ENCODE measurements at regions not wholly inside any gene's neighbourhood (a gene's known extent, or its start where the extent isn't known, plus 50 kb on each side); places are given as distances from the start of the nearest gene placed in this dataset.

DNA sequence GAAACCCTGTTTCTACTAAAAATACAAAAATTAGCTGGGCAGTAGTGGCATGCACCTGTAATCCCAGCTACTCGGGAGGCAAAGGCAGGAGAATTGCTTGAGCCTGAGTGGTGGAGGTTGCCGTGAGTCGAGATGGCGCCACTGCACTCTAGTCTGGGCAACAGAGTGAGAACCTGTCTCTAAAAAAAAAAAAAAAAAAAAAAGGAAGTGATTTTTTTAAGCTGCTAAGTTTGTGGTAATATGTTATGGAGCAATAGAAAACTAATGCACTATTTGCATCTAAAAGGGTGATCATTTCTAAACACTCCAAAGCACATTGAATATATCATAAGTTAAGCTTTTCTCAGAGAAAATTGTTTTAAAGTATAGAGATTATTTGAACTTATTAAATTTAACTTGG, 244.8 kb upstream of the SPAG17 start:
- ATAC-seq (ENCODE audit: poor library complexity) (no peak), DNase-seq (no peak)
- H3K36me3 Mint-ChIP-seq (ENCODE audit: low read depth), result no peaks in the 10 kb centered on the region
- no peaks in the 10 kb centered on the region for H3K4me1 Mint-ChIP-seq (ENCODE audit: low read depth)
- H3K9me3 Mint-ChIP-seq, result peaks cover 10% of the 10 kb centered on the region
- H3K27ac Mint-ChIP-seq, result no peak overlapping the region
- no peaks in the 10 kb centered on the region for H3K36me3 ChIP-seq (ENCODE audit: insufficient read depth, low read length)
- H3K27me3 ChIP-seq (ENCODE audit: control insufficient read depth in 1 of 2, insufficient read depth in 2 of 2, low read length in 2 of 2), result no peaks in the 10 kb centered on the region
- no peaks in the 10 kb centered on the region for H3K27me3 Mint-ChIP-seq
- H3K4me1 ChIP-seq (ENCODE audit: insufficient read depth, low read length), result no peaks in the 10 kb centered on the region
- H3K4me3 Mint-ChIP-seq, result no peak overlapping the region
- ChIA-PET CTCF (no interaction called here), POLR2A (no interaction called here)
- H3K4me3 ChIP-seq (ENCODE audit: low read length), result no peak overlapping the region
- intact Hi-C loops (cut with DNase I, micrococcal nuclease), result no loop called here
- H3K9me3 ChIP-seq (ENCODE audit: control insufficient read depth in 1 of 2, insufficient read depth in 1 of 2, low read length in 2 of 2), result no peaks in the 10 kb centered on the region
- TF ChIP-seq CTCF (IDR thresholded peaks at IDR 0.05), result no peak
- H3K27ac ChIP-seq (ENCODE audit: low read depth in 1 of 2, low read length in 2 of 2), result no peak overlapping the region

GRCh38 chr1:118421868-118422350, 236.9 kb upstream of the SPAG17 start:
- Mint-ChIP-seq H3K4me1 (ENCODE audit: low read depth) (no peaks in the 10 kb centered on the region), H3K36me3 (ENCODE audit: low read depth) (no peaks in the 10 kb centered on the region), H3K9me3 (no peaks in the 10 kb centered on the region), H3K27me3 (no peaks in the 10 kb centered on the region), H3K4me3 (no peak overlapping the region), H3K27ac (no peak overlapping the region)
- Histone ChIP-seq H3K27ac (ENCODE audit: low read depth in 1 of 2, low read length in 2 of 2) (no peak overlapping the region), H3K36me3 (ENCODE audit: insufficient read depth, low read length) (no peaks in the 10 kb centered on the region), H3K4me3 (ENCODE audit: low read length) (no peak overlapping the region), H3K4me1 (ENCODE audit: insufficient read depth, low read length) (no peaks in the 10 kb centered on the region), H3K27me3 (ENCODE audit: control insufficient read depth in 1 of 2, insufficient read depth in 2 of 2, low read length in 2 of 2) (no peaks in the 10 kb centered on the region), H3K9me3 (ENCODE audit: control insufficient read depth in 1 of 2, insufficient read depth in 1 of 2, low read length in 2 of 2) (peaks cover 0 to 9% of the 10 kb centered on the region in 2 experiments)
- intact Hi-C loops (cut with DNase I, micrococcal nuclease), result no loop called here
- ATAC-seq (ENCODE audit: poor library complexity) (no peak), DNase-seq (no peak)
- TF ChIP-seq CTCF (IDR thresholded peaks at IDR 0.05), result no peak
- POLR2A ChIA-PET, result no interaction called here
- CTCF ChIA-PET, result no interaction called here

- ATAC-seq (ENCODE audit: poor library complexity) (no peak), DNase-seq (no peak)
- Histone ChIP-seq H3K36me3 (ENCODE audit: insufficient read depth, low read length) (no peaks in the 10 kb centered on the region), H3K4me3 (ENCODE audit: low read length) (no peak overlapping the region), H3K4me1 (ENCODE audit: insufficient read depth, low read length) (no peaks in the 10 kb centered on the region), H3K27ac (ENCODE audit: low read depth in 1 of 2, low read length in 2 of 2) (no peak overlapping the region), H3K9me3 (ENCODE audit: control insufficient read depth in 1 of 2, insufficient read depth in 1 of 2, low read length in 2 of 2) (no peaks in the 10 kb centered on the region), H3K27me3 (ENCODE audit: control insufficient read depth in 1 of 2, insufficient read depth in 2 of 2, low read length in 2 of 2) (no peaks in the 10 kb centered on the region)
- Mint-ChIP-seq H3K27me3 (no peaks in the 10 kb centered on the region), H3K4me3 (no peak overlapping the region), H3K27ac (no peak overlapping the region), H3K36me3 (ENCODE audit: low read depth) (no peaks in the 10 kb centered on the region), H3K9me3 (peaks cover 18% of the 10 kb centered on the region), H3K4me1 (ENCODE audit: low read depth) (no peaks in the 10 kb centered on the region)
- intact Hi-C loops (cut with DNase I, micrococcal nuclease), result no loop called here
- TF ChIP-seq CTCF (IDR thresholded peaks at IDR 0.05), result no peak
- ChIA-PET POLR2A (no interaction called here), CTCF (no interaction called here)
Observed at GRCh38 chr1:118404024-118404423, 219.0 kb upstream of the SPAG17 start.
